Upper lobe of left lung (tissue), 4 donors: ENCODE measurements at regions not wholly inside any gene's neighbourhood (a gene's known extent, or its start where the extent isn't known, plus 50 kb on each side); places are given as distances from the start of the nearest gene placed in this dataset.

ENCODE experiments used
- POLR2A ChIP-seq, 4 donors: fragments of 450-650 bp; IDR thresholded peaks; one replicate each; pipeline ENCODE4 v1.5.1; 2016 to 2017; ENCODE audit warnings: antibody characterized with exemption in 4 of 4, mild to moderate bottlenecking in 2 of 4
- TF ChIP-seq, protein P1 (sequence below), 6 experiments: fragments of 450-650 bp in 4 of 6; fragments of 200-600 bp in 2 of 6; sonication (generic) in 2 of 6; IDR thresholded peaks; one replicate each; pipeline ENCODE4 v1.5.1; 2016 to 2019; ENCODE audit warnings: antibody characterized with exemption in 6 of 6

DNA sequence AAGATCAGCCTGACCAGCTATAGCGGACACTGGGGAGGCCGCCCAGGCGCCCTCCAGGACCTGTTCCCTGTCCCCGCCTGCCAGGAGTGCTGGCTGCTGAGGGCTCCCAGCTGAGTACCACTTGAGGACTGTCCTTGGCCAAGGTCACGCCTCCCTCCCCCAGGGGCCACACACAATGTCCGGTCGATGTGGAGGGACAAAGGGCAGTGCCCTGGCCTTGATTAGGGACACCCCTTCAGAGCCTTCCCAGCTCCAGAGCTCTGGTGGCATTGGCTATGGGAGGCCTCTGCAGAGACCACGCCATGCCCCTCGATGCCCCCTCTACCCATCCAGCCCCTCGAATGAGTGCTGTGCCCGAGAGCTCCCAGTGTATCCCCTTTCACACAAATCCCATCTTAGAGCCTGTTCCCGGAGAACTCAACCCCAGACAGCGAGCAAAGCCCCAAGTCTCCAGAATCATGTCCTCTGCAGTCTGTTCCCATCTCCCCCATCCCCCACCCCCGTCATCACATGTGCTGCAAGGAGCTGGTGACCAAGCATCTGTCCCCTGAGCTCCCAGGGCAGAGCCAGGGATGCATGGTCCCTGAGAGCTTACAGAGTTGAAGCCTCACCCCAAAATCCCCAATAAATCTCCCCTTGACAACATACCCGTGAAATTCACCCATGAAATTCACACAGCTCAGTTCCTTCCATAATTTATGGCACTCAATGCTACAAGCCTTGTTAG lies 158.9 kb downstream of the NUP210 start:
- TF ChIP-seq, protein P1, sequence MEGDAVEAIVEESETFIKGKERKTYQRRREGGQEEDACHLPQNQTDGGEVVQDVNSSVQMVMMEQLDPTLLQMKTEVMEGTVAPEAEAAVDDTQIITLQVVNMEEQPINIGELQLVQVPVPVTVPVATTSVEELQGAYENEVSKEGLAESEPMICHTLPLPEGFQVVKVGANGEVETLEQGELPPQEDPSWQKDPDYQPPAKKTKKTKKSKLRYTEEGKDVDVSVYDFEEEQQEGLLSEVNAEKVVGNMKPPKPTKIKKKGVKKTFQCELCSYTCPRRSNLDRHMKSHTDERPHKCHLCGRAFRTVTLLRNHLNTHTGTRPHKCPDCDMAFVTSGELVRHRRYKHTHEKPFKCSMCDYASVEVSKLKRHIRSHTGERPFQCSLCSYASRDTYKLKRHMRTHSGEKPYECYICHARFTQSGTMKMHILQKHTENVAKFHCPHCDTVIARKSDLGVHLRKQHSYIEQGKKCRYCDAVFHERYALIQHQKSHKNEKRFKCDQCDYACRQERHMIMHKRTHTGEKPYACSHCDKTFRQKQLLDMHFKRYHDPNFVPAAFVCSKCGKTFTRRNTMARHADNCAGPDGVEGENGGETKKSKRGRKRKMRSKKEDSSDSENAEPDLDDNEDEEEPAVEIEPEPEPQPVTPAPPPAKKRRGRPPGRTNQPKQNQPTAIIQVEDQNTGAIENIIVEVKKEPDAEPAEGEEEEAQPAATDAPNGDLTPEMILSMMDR (IDR thresholded peaks at IDR 0.05), result no peak
- no peak for TF ChIP-seq POLR2A (IDR thresholded peaks at IDR 0.05)
